HG03432 (cell line): ENCODE measurements at regions not wholly inside any gene's neighbourhood (a gene's known extent, or its start where the extent isn't known, plus 50 kb on each side); places are given as distances from the start of the nearest gene placed in this dataset.

ENCODE experiments used
- ATAC-seq: cut with Tn5 transposase; IDR thresholded peaks from one replicate; pipeline ENCODE4 v1.9.1; 2021; ENCODE audit warnings: mild to moderate bottlenecking, moderate library complexity; ENCODE audit not compliant: unreplicated experiment

- ATAC-seq: no peak
These were observed 137.3 kb downstream of the TWIST2 start for GRCh38 chr2:238985041-238985729.

- no peak for ATAC-seq
These were observed 138.1 kb downstream of the TWIST2 start for GRCh38 chr2:238985931-238986446.

GRCh38 chr2:238986491-238987351 lies 138.8 kb downstream of the TWIST2 start:
- no peak for ATAC-seq

- no peak for ATAC-seq
These were observed 139.6 kb downstream of the TWIST2 start for GRCh38 chr2:238987352-238987981.

- no peak for ATAC-seq
These were observed 140.2 kb downstream of the TWIST2 start for GRCh38 chr2:238988105-238988504.

GRCh38 chr2:238988752-238989151 lies 140.9 kb downstream of the TWIST2 start:
- no peak for ATAC-seq

- no peak for ATAC-seq
These were observed 141.6 kb downstream of the TWIST2 start for GRCh38 chr2:238989484-238989883.

- no peak for ATAC-seq
These were observed 146.5 kb downstream of the TWIST2 start for GRCh38 chr2:238994432-238994831.

- ATAC-seq: no peak
These were observed 147.0 kb downstream of the TWIST2 start for GRCh38 chr2:238994876-238995275.

GRCh38 chr2:238995634-238996033 lies 147.7 kb downstream of the TWIST2 start:
- ATAC-seq: no peak

GRCh38 chr2:238996331-238997136 lies 148.6 kb downstream of the TWIST2 start:
- no peak for ATAC-seq

GRCh38 chr2:238997137-238997390 lies 149.2 kb downstream of the TWIST2 start:
- no peak for ATAC-seq

GRCh38 chr2:238997684-238998083 lies 149.8 kb downstream of the TWIST2 start:
- no peak for ATAC-seq
